ENCODE measurements at regions not wholly inside any gene's neighbourhood (a gene's known extent, or its start where the extent isn't known, plus 50 kb on each side); places are given as distances from the start of the nearest gene placed in this dataset.

DNA sequence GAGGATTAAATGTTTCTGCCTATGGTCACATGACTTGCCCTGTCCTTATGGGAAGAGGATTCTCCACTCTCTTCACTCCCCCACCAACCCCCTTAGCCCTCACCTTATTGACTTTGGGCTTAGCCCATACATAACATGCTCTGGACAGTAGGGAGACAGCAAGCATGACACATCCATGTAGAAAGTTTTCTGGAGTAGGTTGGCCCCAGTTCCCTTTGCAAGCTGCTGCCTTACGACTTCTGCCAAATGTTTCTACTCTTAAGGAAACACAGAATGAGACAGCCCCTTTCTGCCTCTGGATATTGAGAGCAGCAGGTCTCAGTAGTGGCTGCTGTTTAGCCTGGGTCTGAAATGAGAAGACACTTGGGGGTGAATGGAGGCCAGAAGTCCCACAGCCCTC lies 282.2 kb downstream of the MAP2K6 start:
- Histone ChIP-seq H2AFZ (ENCODE audit: low read length) (no peak overlapping the region), H3K27ac (ENCODE audit: extremely low read length, insufficient read depth, low read length) (no peak overlapping the region), H3K27me3 (ENCODE audit: control insufficient read depth in 1 of 2, insufficient read depth in 2 of 2, low read length in 2 of 2) (no peaks in the 10 kb centered on the region), H3K9me3 (ENCODE audit: low read length) (peaks cover 88% of the 10 kb centered on the region), H3K4me2 (ENCODE audit: low read depth, low read length) (no peak overlapping the region), H3K9ac (ENCODE audit: insufficient read depth, low read depth, low read length) (no peak overlapping the region), H3K36me3 (replicated peaks in 1 of 2; ENCODE audit: control insufficient read depth in 1 of 2, insufficient read depth in 2 of 2, low read length in 2 of 2) (no peaks in the 10 kb centered on the region), H4K20me1 (ENCODE audit: insufficient read depth, low read length) (no peaks in the 10 kb centered on the region), H3K4me1 (ENCODE audit: insufficient read depth, low read length) (no peaks in the 10 kb centered on the region), H3K4me3 (replicated peaks in 1 of 3; ENCODE audit: insufficient read depth in 1 of 3, low read depth in 2 of 3, low read length in 3 of 3) (no peak overlapping the region), H3K79me2 (ENCODE audit: insufficient read depth, low read length) (no peaks in the 10 kb centered on the region)
- ATAC-seq (no peak), FAIRE-seq (no peak), DNase-seq (ENCODE audit: low spot score) (no peak)
- WGBS (ENCODE audit: low lambda C conversion rate) = 0% methylated on average over 1 of the region's 1 CpG
- CTCF ChIA-PET (ENCODE audit: low intra/inter-chr PET ratio, low total read pairs) = no interaction called here
- no peak for TF ChIP-seq PHF5A (CRISPR knock-in tag; IDR thresholded peaks at IDR 0.05; ENCODE audit: low read depth, unreplicated experiment)
- TF ChIP-seq TCF12 (IDR thresholded peaks at IDR 0.05) = no peak
- no peak for TF ChIP-seq TCF12 (CRISPR knock-in tag; IDR thresholded peaks at IDR 0.05)
- no peak for TF ChIP-seq XBP1 (CRISPR knock-in tag; IDR thresholded peaks at IDR 0.05)
- no peak for TF ChIP-seq ADNP (CRISPR knock-in tag; IDR thresholded peaks at IDR 0.05)
- no peak for TF ChIP-seq CEBPG (CRISPR knock-in tag; IDR thresholded peaks at IDR 0.05)
- no peak for TF ChIP-seq KLF12 (CRISPR knock-in tag; IDR thresholded peaks at IDR 0.05; ENCODE audit: borderline replicate concordance)
- no peak for TF ChIP-seq PHF21A (CRISPR knock-in tag; IDR thresholded peaks at IDR 0.05)
- TF ChIP-seq, protein P1, sequence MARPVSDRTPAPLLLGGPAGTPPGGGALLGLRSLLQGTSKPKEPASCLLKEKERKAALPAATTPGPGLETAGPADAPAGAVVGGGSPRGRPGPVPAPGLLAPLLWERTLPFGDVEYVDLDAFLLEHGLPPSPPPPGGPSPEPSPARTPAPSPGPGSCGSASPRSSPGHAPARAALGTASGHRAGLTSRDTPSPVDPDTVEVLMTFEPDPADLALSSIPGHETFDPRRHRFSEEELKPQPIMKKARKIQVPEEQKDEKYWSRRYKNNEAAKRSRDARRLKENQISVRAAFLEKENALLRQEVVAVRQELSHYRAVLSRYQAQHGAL (CRISPR knock-in tag; IDR thresholded peaks at IDR 0.05; ENCODE audit: not compliant biosample characterization) = no peak
- TF ChIP-seq, protein P2, sequence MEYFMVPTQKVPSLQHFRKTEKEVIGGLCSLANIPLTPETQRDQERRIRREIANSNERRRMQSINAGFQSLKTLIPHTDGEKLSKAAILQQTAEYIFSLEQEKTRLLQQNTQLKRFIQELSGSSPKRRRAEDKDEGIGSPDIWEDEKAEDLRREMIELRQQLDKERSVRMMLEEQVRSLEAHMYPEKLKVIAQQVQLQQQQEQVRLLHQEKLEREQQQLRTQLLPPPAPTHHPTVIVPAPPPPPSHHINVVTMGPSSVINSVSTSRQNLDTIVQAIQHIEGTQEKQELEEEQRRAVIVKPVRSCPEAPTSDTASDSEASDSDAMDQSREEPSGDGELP (IDR thresholded peaks at IDR 0.05; ENCODE audit: borderline replicate concordance, low read depth) = no peak
- no peak for TF ChIP-seq JUN (CRISPR knock-in tag; IDR thresholded peaks at IDR 0.05)
- no peak for TF ChIP-seq ZNF530 (CRISPR knock-in tag; IDR thresholded peaks at IDR 0.05; ENCODE audit: low read depth)
- no peak for TF ChIP-seq CREB1 (IDR thresholded peaks at IDR 0.05)
- TF ChIP-seq CREB1 (CRISPR knock-in tag; IDR thresholded peaks at IDR 0.05) = no peak
- TF ChIP-seq MEIS1 (CRISPR knock-in tag; IDR thresholded peaks at IDR 0.05; ENCODE audit: borderline replicate concordance) = no peak
- TF ChIP-seq, protein P3, sequence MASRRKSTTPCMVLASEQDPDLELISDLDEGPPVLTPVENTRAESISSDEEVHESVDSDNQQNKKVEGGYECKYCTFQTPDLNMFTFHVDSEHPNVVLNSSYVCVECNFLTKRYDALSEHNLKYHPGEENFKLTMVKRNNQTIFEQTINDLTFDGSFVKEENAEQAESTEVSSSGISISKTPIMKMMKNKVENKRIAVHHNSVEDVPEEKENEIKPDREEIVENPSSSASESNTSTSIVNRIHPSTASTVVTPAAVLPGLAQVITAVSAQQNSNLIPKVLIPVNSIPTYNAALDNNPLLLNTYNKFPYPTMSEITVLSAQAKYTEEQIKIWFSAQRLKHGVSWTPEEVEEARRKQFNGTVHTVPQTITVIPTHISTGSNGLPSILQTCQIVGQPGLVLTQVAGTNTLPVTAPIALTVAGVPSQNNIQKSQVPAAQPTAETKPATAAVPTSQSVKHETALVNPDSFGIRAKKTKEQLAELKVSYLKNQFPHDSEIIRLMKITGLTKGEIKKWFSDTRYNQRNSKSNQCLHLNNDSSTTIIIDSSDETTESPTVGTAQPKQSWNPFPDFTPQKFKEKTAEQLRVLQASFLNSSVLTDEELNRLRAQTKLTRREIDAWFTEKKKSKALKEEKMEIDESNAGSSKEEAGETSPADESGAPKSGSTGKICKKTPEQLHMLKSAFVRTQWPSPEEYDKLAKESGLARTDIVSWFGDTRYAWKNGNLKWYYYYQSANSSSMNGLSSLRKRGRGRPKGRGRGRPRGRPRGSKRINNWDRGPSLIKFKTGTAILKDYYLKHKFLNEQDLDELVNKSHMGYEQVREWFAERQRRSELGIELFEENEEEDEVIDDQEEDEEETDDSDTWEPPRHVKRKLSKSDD (CRISPR knock-in tag; IDR thresholded peaks at IDR 0.05; ENCODE audit: low read depth) = no peak
- TF ChIP-seq MAFG (CRISPR knock-in tag; IDR thresholded peaks at IDR 0.05) = no peak
- TF ChIP-seq, protein P4, sequence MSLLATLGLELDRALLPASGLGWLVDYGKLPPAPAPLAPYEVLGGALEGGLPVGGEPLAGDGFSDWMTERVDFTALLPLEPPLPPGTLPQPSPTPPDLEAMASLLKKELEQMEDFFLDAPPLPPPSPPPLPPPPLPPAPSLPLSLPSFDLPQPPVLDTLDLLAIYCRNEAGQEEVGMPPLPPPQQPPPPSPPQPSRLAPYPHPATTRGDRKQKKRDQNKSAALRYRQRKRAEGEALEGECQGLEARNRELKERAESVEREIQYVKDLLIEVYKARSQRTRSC (CRISPR knock-in tag; IDR thresholded peaks at IDR 0.05; ENCODE audit: low read depth) = no peak
- in situ Hi-C loops (cut with HindIII; ENCODE audit: extremely low pct_ligation_motif_present, low pct_unique_long_range_greater_than_20kb) = no loop called here
- no TSS peak for BruUV-seq (replicated peaks)
- POLR2A ChIA-PET = no interaction called here
- intact Hi-C loops (cut with micrococcal nuclease; ENCODE audit: unreplicated experiment) = no loop called here

Measured in HepG2 (cell line).